K562 (cell line): ENCODE measurements at regions not wholly inside any gene's neighbourhood (a gene's known extent, or its start where the extent isn't known, plus 50 kb on each side); places are given as distances from the start of the nearest gene placed in this dataset.

Experiments used
- FUS ChIP-seq: fragments of 200-400 bp; formaldehyde crosslinking; optimal IDR thresholded peaks from 2 replicates; pipeline ENCODE3; 2017; ENCODE audit warnings: low read depth, low read length
- GTF2F1 ChIP-seq: IDR thresholded peaks from 2 replicates; pipeline ENCODE4 v1.6.1; 2011; ENCODE audit warnings: low read depth, low read length, improper control_type of control experiment
- MLX ChIP-seq, 2 experiments: fragments of 450-650 bp in 1 of 2; sonication (generic) in 1 of 2; formaldehyde crosslinking; conservative IDR thresholded peaks; 2 replicates each; pipeline versions ENCODE4 v1.4.0 to v1.8.1; 2020 to 2022; ENCODE audit warnings: mild to moderate bottlenecking in 1 of 2, missing genetic modification reagents in 1 of 2
- NFATC3 ChIP-seq: fragments of 450-650 bp; IDR thresholded peaks from 2 replicates; pipeline ENCODE4 v1.6.1; 2017; ENCODE audit warnings: mild to moderate bottlenecking
- POLR2AphosphoS5 ChIP-seq: IDR thresholded peaks from 2 replicates; pipeline ENCODE4 v1.6.1; 2011; ENCODE audit warnings: mild to moderate bottlenecking, low read depth, low read length, moderate library complexity; ENCODE audit not compliant: control insufficient read depth, insufficient read depth
- TSC22D4 ChIP-seq: fragments of 450-650 bp; IDR thresholded peaks from 2 replicates; pipeline ENCODE4 v1.6.1; 2016; ENCODE audit warnings: missing genetic modification characterization, missing biosample characterization, control low read depth
- TF ChIP-seq, protein P1 (sequence below), 3 experiments: IDR thresholded peaks in 2 of 3; conservative IDR thresholded peaks in 1 of 3; 2 replicates each; pipeline ENCODE4 v1.5.1; 2011 to 2012; ENCODE audit warnings: low read length in 3 of 3, mild to moderate bottlenecking in 3 of 3, control low read depth in 2 of 3, improper control_type of control experiment in 1 of 3, inconsistent platforms in 1 of 3, low read depth in 1 of 3, mixed read lengths in 1 of 3, moderate library complexity in 1 of 3; ENCODE audit not compliant: insufficient read depth in 2 of 3
- TF ChIP-seq, protein P2 (sequence below): fragments of 250-450 bp; sonication (Bioruptor Pico); IDR thresholded peaks from 2 replicates; pipeline ENCODE4 v1.8.0; 2022; ENCODE audit warnings: moderate library complexity, mild to moderate bottlenecking, inconsistent platforms

DNA sequence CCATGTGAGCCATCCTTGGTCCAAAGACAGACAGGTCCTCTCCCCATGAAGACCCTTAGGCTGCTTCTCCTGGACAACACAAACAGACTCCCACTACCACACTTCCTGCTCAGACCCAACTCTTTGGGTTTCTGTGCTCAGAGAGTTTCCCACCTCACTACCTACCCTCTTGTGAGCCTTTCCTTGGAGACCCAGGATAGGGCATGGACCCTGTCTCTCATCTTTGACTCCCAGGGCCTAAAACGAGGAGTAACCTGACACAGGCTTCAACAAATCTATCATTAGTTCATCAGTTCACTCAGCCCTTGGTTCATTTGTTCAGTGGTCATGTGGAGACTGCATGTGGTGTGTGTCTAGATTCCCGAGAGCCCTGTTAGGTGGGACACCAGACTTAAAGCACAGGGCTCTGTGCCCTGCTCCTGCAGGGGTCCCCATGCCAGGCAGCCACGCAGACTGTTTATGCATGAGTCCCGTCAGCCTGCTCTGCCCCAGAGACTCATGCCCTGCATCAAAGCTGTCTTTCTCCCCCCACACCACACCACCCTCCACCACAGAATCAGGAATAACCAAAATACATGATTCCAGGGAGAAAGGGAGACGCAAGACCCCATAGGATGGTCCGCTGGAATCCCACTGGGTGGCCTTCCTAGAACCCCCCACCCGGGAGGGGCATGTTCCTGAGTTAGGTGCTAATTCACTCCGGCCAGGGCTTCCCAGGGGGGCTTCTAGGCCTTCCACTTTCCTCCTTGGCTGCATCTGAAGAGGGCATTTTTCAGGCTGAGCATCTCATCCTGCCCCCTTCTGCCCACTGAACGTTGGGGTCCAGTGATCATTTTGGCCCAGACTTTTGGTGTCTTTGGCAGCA is 100.2 kb upstream of the TEX51 start:
- no peak for TF ChIP-seq GTF2F1
- TF ChIP-seq MLX (CRISPR knock-in tag; conservative IDR thresholded peaks at IDR 0.05), result no peak
- TF ChIP-seq, protein P1, sequence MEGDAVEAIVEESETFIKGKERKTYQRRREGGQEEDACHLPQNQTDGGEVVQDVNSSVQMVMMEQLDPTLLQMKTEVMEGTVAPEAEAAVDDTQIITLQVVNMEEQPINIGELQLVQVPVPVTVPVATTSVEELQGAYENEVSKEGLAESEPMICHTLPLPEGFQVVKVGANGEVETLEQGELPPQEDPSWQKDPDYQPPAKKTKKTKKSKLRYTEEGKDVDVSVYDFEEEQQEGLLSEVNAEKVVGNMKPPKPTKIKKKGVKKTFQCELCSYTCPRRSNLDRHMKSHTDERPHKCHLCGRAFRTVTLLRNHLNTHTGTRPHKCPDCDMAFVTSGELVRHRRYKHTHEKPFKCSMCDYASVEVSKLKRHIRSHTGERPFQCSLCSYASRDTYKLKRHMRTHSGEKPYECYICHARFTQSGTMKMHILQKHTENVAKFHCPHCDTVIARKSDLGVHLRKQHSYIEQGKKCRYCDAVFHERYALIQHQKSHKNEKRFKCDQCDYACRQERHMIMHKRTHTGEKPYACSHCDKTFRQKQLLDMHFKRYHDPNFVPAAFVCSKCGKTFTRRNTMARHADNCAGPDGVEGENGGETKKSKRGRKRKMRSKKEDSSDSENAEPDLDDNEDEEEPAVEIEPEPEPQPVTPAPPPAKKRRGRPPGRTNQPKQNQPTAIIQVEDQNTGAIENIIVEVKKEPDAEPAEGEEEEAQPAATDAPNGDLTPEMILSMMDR (IDR thresholded peaks at IDR 0.05 in 2 of 3, conservative IDR thresholded peaks at IDR 0.05 in 1 of 3; ENCODE audit: insufficient read depth in 2 of 3, low read depth in 1 of 3, low read length in 3 of 3), result no peak
- no peak for TF ChIP-seq TSC22D4 (tag)
- TF ChIP-seq, protein P2, sequence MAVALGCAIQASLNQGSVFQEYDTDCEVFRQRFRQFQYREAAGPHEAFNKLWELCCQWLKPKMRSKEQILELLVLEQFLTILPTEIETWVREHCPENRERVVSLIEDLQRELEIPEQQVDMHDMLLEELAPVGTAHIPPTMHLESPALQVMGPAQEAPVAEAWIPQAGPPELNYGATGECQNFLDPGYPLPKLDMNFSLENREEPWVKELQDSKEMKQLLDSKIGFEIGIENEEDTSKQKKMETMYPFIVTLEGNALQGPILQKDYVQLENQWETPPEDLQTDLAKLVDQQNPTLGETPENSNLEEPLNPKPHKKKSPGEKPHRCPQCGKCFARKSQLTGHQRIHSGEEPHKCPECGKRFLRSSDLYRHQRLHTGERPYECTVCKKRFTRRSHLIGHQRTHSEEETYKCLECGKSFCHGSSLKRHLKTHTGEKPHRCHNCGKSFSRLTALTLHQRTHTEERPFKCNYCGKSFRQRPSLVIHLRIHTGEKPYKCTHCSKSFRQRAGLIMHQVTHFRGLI (CRISPR knock-in tag), result no peak
- no peak for TF ChIP-seq POLR2AphosphoS5
- TF ChIP-seq FUS, result no peak
- no peak for TF ChIP-seq NFATC3
